ENCODE measurements at regions not wholly inside any gene's neighbourhood (a gene's known extent, or its start where the extent isn't known, plus 50 kb on each side); places are given as distances from the start of the nearest gene placed in this dataset.

- no peak for TF ChIP-seq CTCF (IDR thresholded peaks at IDR 0.05; ENCODE audit: low read depth, low read length)
- Histone ChIP-seq H3K4me1 (no peaks in the 10 kb centered on the region), H3K4me3 (ENCODE audit: low read depth, low read length) (no peak overlapping the region), H3K36me3 (no peaks in the 10 kb centered on the region), H3K27me3 (no peaks in the 10 kb centered on the region), H3K9me3 (no peaks in the 10 kb centered on the region)
- DNase-seq: no peak
These were observed 191.6 kb upstream of the TTC29 start for GRCh38 chr4:147137280-147137679.

- DNase-seq: no peak
- TF ChIP-seq CTCF (IDR thresholded peaks at IDR 0.05; ENCODE audit: low read depth, low read length): no peak
- Histone ChIP-seq H3K9me3 (no peaks in the 10 kb centered on the region), H3K4me3 (ENCODE audit: low read depth, low read length) (no peak overlapping the region), H3K27me3 (no peaks in the 10 kb centered on the region), H3K4me1 (no peaks in the 10 kb centered on the region), H3K36me3 (no peaks in the 10 kb centered on the region)
These were observed 192.5 kb upstream of the TTC29 start for GRCh38 chr4:147138171-147138570.

GRCh38 chr4:147139455-147140198 lies 194.0 kb upstream of the TTC29 start:
- no peaks in the 10 kb centered on the region for H3K27me3 ChIP-seq
- H3K4me3 ChIP-seq (ENCODE audit: low read depth, low read length): no peak overlapping the region
- H3K4me1 ChIP-seq: no peaks in the 10 kb centered on the region
- H3K9me3 ChIP-seq: no peaks in the 10 kb centered on the region
- no peaks in the 10 kb centered on the region for H3K36me3 ChIP-seq
- no peak for DNase-seq
- TF ChIP-seq CTCF (IDR thresholded peaks at IDR 0.05; ENCODE audit: low read depth, low read length): no peak

GRCh38 chr4:147151763-147152162 lies 206.1 kb upstream of the TTC29 start:
- no peak for DNase-seq
- H3K4me3 ChIP-seq (ENCODE audit: low read depth, low read length): no peak overlapping the region
- TF ChIP-seq CTCF (IDR thresholded peaks at IDR 0.05; ENCODE audit: low read depth, low read length): no peak
- no peaks in the 10 kb centered on the region for H3K9me3 ChIP-seq
- H3K4me1 ChIP-seq: no peaks in the 10 kb centered on the region
- H3K27me3 ChIP-seq: no peaks in the 10 kb centered on the region
- no peaks in the 10 kb centered on the region for H3K36me3 ChIP-seq

- H3K4me3 ChIP-seq (ENCODE audit: low read depth, low read length): peak overlapping the region; percentile 61
- H3K9me3 ChIP-seq: no peaks in the 10 kb centered on the region
- peaks cover 16% of the 10 kb centered on the region for H3K4me1 ChIP-seq
- TF ChIP-seq CTCF (IDR thresholded peaks at IDR 0.05; ENCODE audit: low read depth, low read length): no peak
- peak; percentile 73 for DNase-seq
- H3K27me3 ChIP-seq: no peaks in the 10 kb centered on the region
- H3K36me3 ChIP-seq: no peaks in the 10 kb centered on the region
These were observed 212.4 kb upstream of the TTC29 start for GRCh38 chr4:147157860-147158701.

All from BE2C (cell line).